ENCODE measurements at regions not wholly inside any gene's neighbourhood (a gene's known extent, or its start where the extent isn't known, plus 50 kb on each side); places are given as distances from the start of the nearest gene placed in this dataset.

GRCh38 chr13:62920159-62920558 is 1504.5 kb upstream of the PCDH20 start:
- H3K9me3 Mint-ChIP-seq = 0 out of 5 replicates have a peak, but pooled peaks cover 0 to 3% of the 10 kb centered on the region in 2 experiments
- no peaks in the 10 kb centered on the region; a peak in 1 of 7 replicates for H3K36me3 Mint-ChIP-seq (ENCODE audit: insufficient read depth in 1 of 3, low read depth in 3 of 3)
- H2BK120ac ChIP-seq (ENCODE audit: low read depth, low read length, poor library complexity, severe bottlenecking) = no peak overlapping the region
- no peak overlapping the region for H3K27ac Mint-ChIP-seq
- WGBS (ENCODE audit: extremely low coverage, insufficient read length, low lambda C conversion rate) = no CpG with 5 or more reads among the region's 2 CpGs
- H3K4ac ChIP-seq (ENCODE audit: low read depth, low read length) = no peak overlapping the region
- H3K4me1 ChIP-seq (ENCODE audit: insufficient read depth, low read length) = no peaks in the 10 kb centered on the region
- no peak overlapping the region for H2BK5ac ChIP-seq (ENCODE audit: insufficient read length, low read length)
- no peak overlapping the region for H3T11ph ChIP-seq (ENCODE audit: low read length)
- no peaks in the 10 kb centered on the region for H3K4me1 Mint-ChIP-seq
- no peak overlapping the region for H3K4me3 Mint-ChIP-seq
- no peak overlapping the region for H4K5ac ChIP-seq (ENCODE audit: insufficient read length, low read depth, low read length)
- H3K23me2 ChIP-seq (ENCODE audit: insufficient read length, low read depth, low read length, poor library complexity, severe bottlenecking) = no peaks in the 10 kb centered on the region
- no peak overlapping the region for H4K91ac ChIP-seq (ENCODE audit: insufficient read length, low read depth, low read length)
- no peak overlapping the region for H2AK5ac ChIP-seq (ENCODE audit: insufficient read length, low read length)
- no peak overlapping the region for H2BK20ac ChIP-seq (ENCODE audit: low read depth, low read length, poor library complexity, severe bottlenecking)
- no peak overlapping the region for H3K14ac ChIP-seq (ENCODE audit: insufficient read depth, low read length)
- no peak overlapping the region for H3K18ac ChIP-seq (ENCODE audit: insufficient read length, low read depth, low read length)
- H2BK15ac ChIP-seq (ENCODE audit: low read depth, low read length) = no peak overlapping the region
- H3K27me3 ChIP-seq (ENCODE audit: insufficient read depth, low read length) = no peaks in the 10 kb centered on the region
- no peaks in the 10 kb centered on the region for H3K27me3 Mint-ChIP-seq (ENCODE audit: low read depth)
- H2BK12ac ChIP-seq (ENCODE audit: insufficient read length, low read depth, low read length) = no peak overlapping the region
- no peak overlapping the region for H4K8ac ChIP-seq (replicated peaks; ENCODE audit: insufficient read length, low read depth, low read length)
- H4K20me1 ChIP-seq (ENCODE audit: control insufficient read depth, insufficient read depth, insufficient read length) = no peaks in the 10 kb centered on the region
- no peak overlapping the region for H3K9ac ChIP-seq (ENCODE audit: extremely low read depth, insufficient read length, low read length)
- no peak overlapping the region for H3K4me2 ChIP-seq (ENCODE audit: insufficient read depth, insufficient read length, low read length)
- no peak for TF ChIP-seq CTCF (conservative IDR thresholded peaks at IDR 0.05)
- H3K79me1 ChIP-seq (ENCODE audit: insufficient read depth, low read depth, low read length, poor library complexity, severe bottlenecking) = no peaks in the 10 kb centered on the region
- H3K23ac ChIP-seq (ENCODE audit: insufficient read length, low read depth, low read length) = no peak overlapping the region
- no peaks in the 10 kb centered on the region for H3K79me2 ChIP-seq (ENCODE audit: insufficient read depth, low read length)
- no peak overlapping the region for H2AFZ ChIP-seq (ENCODE audit: low read length)
- H3K9me3 ChIP-seq (ENCODE audit: control insufficient read depth, low read depth, low read length) = no peaks in the 10 kb centered on the region
- H3K56ac ChIP-seq (ENCODE audit: insufficient read length, low read depth, low read length) = no peak overlapping the region
- H3K27ac ChIP-seq (ENCODE audit: insufficient read length, low read depth, low read length) = no peak overlapping the region
- DNase-seq = no peak
